ENCODE measurements at regions not wholly inside any gene's neighbourhood (a gene's known extent, or its start where the extent isn't known, plus 50 kb on each side); places are given as distances from the start of the nearest gene placed in this dataset.

GRCh38 chr7:91541641-91542040 is 277.4 kb downstream of the FZD1 start:
- Histone ChIP-seq H4K20me1 (no peaks in the 10 kb centered on the region), H3K4me3 (no peak overlapping the region), H3K4me2 (no peak overlapping the region), H3K9ac (no peak overlapping the region), H3K27ac (no peak overlapping the region), H3K9me3 (replicated peaks in 1 of 11) (no peaks in the 10 kb centered on the region), H3K27me3 (no peaks in the 10 kb centered on the region), H3K4me1 (no peaks in the 10 kb centered on the region), H3K36me3 (no peaks in the 10 kb centered on the region)
- no peak for TF ChIP-seq Cebpa-rat (IDR thresholded peaks at IDR 0.05)

- H4K20me1 ChIP-seq: no peaks in the 10 kb centered on the region
- no peaks in the 10 kb centered on the region for H3K36me3 ChIP-seq
- H3K4me2 ChIP-seq: no peak overlapping the region
- TF ChIP-seq Cebpa-rat (IDR thresholded peaks at IDR 0.05): no peak
- no peak overlapping the region for H3K27ac ChIP-seq
- H3K9me3 ChIP-seq (replicated peaks in 1 of 11): no peaks in the 10 kb centered on the region
- no peaks in the 10 kb centered on the region for H3K4me1 ChIP-seq
- H3K27me3 ChIP-seq: no peaks in the 10 kb centered on the region
- no peak overlapping the region for H3K4me3 ChIP-seq
- H3K9ac ChIP-seq: no peak overlapping the region
Measured at GRCh38 chr7:91543646-91544045, 279.4 kb downstream of the FZD1 start.

GRCh38 chr7:91549878-91550277 is 285.6 kb downstream of the FZD1 start:
- no peak overlapping the region for H3K27ac ChIP-seq
- H4K20me1 ChIP-seq: no peaks in the 10 kb centered on the region
- no peaks in the 10 kb centered on the region for H3K9me3 ChIP-seq (replicated peaks in 1 of 11)
- no peaks in the 10 kb centered on the region for H3K4me1 ChIP-seq
- TF ChIP-seq Cebpa-rat (IDR thresholded peaks at IDR 0.05): no peak
- no peak overlapping the region for H3K4me3 ChIP-seq
- no peak overlapping the region for H3K4me2 ChIP-seq
- no peaks in the 10 kb centered on the region for H3K27me3 ChIP-seq
- no peaks in the 10 kb centered on the region for H3K36me3 ChIP-seq
- H3K9ac ChIP-seq: no peak overlapping the region

GRCh38 chr7:91550931-91551330 is 286.7 kb downstream of the FZD1 start:
- Histone ChIP-seq H3K4me2 (no peak overlapping the region), H4K20me1 (no peaks in the 10 kb centered on the region), H3K36me3 (no peaks in the 10 kb centered on the region), H3K27me3 (no peaks in the 10 kb centered on the region), H3K4me3 (no peak overlapping the region), H3K27ac (no peak overlapping the region), H3K4me1 (no peaks in the 10 kb centered on the region), H3K9me3 (replicated peaks in 1 of 11) (no peaks in the 10 kb centered on the region), H3K9ac (no peak overlapping the region)
- no peak for TF ChIP-seq Cebpa-rat (IDR thresholded peaks at IDR 0.05)

GRCh38 chr7:91551377-91552175 is 287.3 kb downstream of the FZD1 start:
- Histone ChIP-seq H3K4me3 (no peak overlapping the region), H3K9ac (no peak overlapping the region), H3K27me3 (no peaks in the 10 kb centered on the region), H3K4me1 (no peaks in the 10 kb centered on the region), H3K4me2 (no peak overlapping the region), H3K36me3 (no peaks in the 10 kb centered on the region), H3K27ac (no peak overlapping the region), H4K20me1 (no peaks in the 10 kb centered on the region), H3K9me3 (replicated peaks in 1 of 11) (no peaks in the 10 kb centered on the region)
- no peak for TF ChIP-seq Cebpa-rat (IDR thresholded peaks at IDR 0.05)

GRCh38 chr7:91553410-91553895 is 289.2 kb downstream of the FZD1 start:
- H3K27ac ChIP-seq: no peak overlapping the region

GRCh38 chr7:91554883-91555282 is 290.6 kb downstream of the FZD1 start:
- Histone ChIP-seq H3K36me3 (no peaks in the 10 kb centered on the region), H3K9ac (no peak overlapping the region), H4K20me1 (no peaks in the 10 kb centered on the region), H3K4me2 (no peak overlapping the region), H3K9me3 (replicated peaks in 1 of 11) (no peaks in the 10 kb centered on the region), H3K4me1 (no peaks in the 10 kb centered on the region), H3K27ac (no peak overlapping the region), H3K27me3 (no peaks in the 10 kb centered on the region), H3K4me3 (no peak overlapping the region)
- no peak for TF ChIP-seq Cebpa-rat (IDR thresholded peaks at IDR 0.05)

More at GRCh38 chr7:91553410-91553895, 289.2 kb downstream of the FZD1 start:
- no peak overlapping the region for H3K9ac ChIP-seq
- no peaks in the 10 kb centered on the region for H3K27me3 ChIP-seq
- H3K36me3 ChIP-seq: no peaks in the 10 kb centered on the region
- TF ChIP-seq Cebpa-rat (IDR thresholded peaks at IDR 0.05): no peak
- no peaks in the 10 kb centered on the region for H3K9me3 ChIP-seq (replicated peaks in 1 of 11)
- H4K20me1 ChIP-seq: no peaks in the 10 kb centered on the region
- H3K4me3 ChIP-seq: no peak overlapping the region
- H3K4me2 ChIP-seq: no peak overlapping the region
- H3K4me1 ChIP-seq: no peaks in the 10 kb centered on the region

- H3K4me1 ChIP-seq: no peaks in the 10 kb centered on the region
- H3K27me3 ChIP-seq: no peaks in the 10 kb centered on the region
- H3K36me3 ChIP-seq: no peaks in the 10 kb centered on the region
- H3K4me2 ChIP-seq: no peak overlapping the region
- no peaks in the 10 kb centered on the region for H4K20me1 ChIP-seq
- no peak for TF ChIP-seq Cebpa-rat (IDR thresholded peaks at IDR 0.05)
- H3K27ac ChIP-seq: no peak overlapping the region
- H3K9me3 ChIP-seq (replicated peaks in 1 of 11): no peaks in the 10 kb centered on the region
- no peak overlapping the region for H3K9ac ChIP-seq
- no peak overlapping the region for H3K4me3 ChIP-seq
Measured at GRCh38 chr7:91556239-91556638, 292.0 kb downstream of the FZD1 start.

- Histone ChIP-seq H3K9ac (no peak overlapping the region), H3K27ac (no peak overlapping the region)
- no peak for TF ChIP-seq Cebpa-rat (IDR thresholded peaks at IDR 0.05)
Measured at GRCh38 chr7:91556956-91557650, 292.9 kb downstream of the FZD1 start.

More at GRCh38 chr7:91556956-91557650, 292.9 kb downstream of the FZD1 start:
- H3K4me3 ChIP-seq: no peak overlapping the region
- no peaks in the 10 kb centered on the region for H3K4me1 ChIP-seq
- no peaks in the 10 kb centered on the region for H3K36me3 ChIP-seq
- no peak overlapping the region for H3K4me2 ChIP-seq
- H3K27me3 ChIP-seq: no peaks in the 10 kb centered on the region
- H3K9me3 ChIP-seq (replicated peaks in 1 of 11): no peaks in the 10 kb centered on the region
- H4K20me1 ChIP-seq: no peaks in the 10 kb centered on the region

Data from BLaER1 treated with 17β-estradiol and CSF1 and Interleukin-3, amounts not matched to agents 10 nM and 100 nM (cell line).